DND-41 (cell line): ENCODE measurements at regions not wholly inside any gene's neighbourhood (a gene's known extent, or its start where the extent isn't known, plus 50 kb on each side); places are given as distances from the start of the nearest gene placed in this dataset.

ENCODE experiments used
- EZH2 ChIP-seq: IDR thresholded peaks from 3 replicates; pipeline ENCODE4 v1.6.1; 2012; ENCODE audit warnings: borderline replicate concordance, low read depth, mild to moderate bottlenecking, moderate library complexity, low read length, inconsistent platforms; ENCODE audit not compliant: severe bottlenecking
- TF ChIP-seq, protein P1 (sequence below): IDR thresholded peaks from 2 replicates; pipeline ENCODE4 v1.5.1; 2012; ENCODE audit warnings: borderline replicate concordance, low read length, moderate library complexity, mild to moderate bottlenecking; ENCODE audit not compliant: poor library complexity, severe bottlenecking; ENCODE audit errors: extremely low read depth

DNA sequence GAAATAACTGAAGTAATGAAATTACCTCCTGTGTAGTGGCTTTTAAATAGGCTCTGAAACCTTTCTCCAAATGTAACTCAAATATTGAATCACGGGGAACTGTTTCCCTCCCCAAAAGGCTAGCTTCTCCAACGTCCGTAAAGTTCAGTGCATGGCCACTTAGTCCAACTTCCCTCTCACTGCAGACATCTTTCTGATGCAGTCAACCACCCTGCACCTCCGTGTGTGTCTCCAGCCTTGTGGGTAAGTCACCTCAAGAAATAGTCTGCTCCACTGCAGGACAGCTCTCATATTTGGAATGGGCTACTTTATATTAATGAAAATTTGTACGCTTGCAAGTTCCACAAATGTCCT, 152.5 kb upstream of the CYRIA start:
- TF ChIP-seq, protein P1, sequence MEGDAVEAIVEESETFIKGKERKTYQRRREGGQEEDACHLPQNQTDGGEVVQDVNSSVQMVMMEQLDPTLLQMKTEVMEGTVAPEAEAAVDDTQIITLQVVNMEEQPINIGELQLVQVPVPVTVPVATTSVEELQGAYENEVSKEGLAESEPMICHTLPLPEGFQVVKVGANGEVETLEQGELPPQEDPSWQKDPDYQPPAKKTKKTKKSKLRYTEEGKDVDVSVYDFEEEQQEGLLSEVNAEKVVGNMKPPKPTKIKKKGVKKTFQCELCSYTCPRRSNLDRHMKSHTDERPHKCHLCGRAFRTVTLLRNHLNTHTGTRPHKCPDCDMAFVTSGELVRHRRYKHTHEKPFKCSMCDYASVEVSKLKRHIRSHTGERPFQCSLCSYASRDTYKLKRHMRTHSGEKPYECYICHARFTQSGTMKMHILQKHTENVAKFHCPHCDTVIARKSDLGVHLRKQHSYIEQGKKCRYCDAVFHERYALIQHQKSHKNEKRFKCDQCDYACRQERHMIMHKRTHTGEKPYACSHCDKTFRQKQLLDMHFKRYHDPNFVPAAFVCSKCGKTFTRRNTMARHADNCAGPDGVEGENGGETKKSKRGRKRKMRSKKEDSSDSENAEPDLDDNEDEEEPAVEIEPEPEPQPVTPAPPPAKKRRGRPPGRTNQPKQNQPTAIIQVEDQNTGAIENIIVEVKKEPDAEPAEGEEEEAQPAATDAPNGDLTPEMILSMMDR, result no peak
- TF ChIP-seq EZH2, result no peak
